Adrenal gland (tissue), 9 donors: ENCODE measurements at regions not wholly inside any gene's neighbourhood (a gene's known extent, or its start where the extent isn't known, plus 50 kb on each side); places are given as distances from the start of the nearest gene placed in this dataset.
A peak's percentile ranks its signal among the peaks of the same experiment; 100 is the strongest.

ENCODE experiments used
- DNase-seq, 7 donors: peaks; one replicate each; pipeline ENCODE4 v3.0.0-alpha.2; 2019 to 2020
- H3K27ac ChIP-seq, 5 donors: fragments of 200-600 bp; sonication (generic) in 4 of 5; 1 replicate in 3 of 5; 2 replicates in 2 of 5; pipeline versions ENCODE4 v1.5.1 to v1.8.0; 2016 to 2020; ENCODE audit warnings: mild to moderate bottlenecking in 1 of 5
- H3K27me3 ChIP-seq: fragments of 200-600 bp; 2 replicates; pipeline ENCODE4 v1.8.0; 2021
- H3K36me3 ChIP-seq, 2 donors: fragments of 200-600 bp; replicated peaks in 1 of 2; 1 replicate in 1 of 2; 2 replicates in 1 of 2; pipeline versions ENCODE4 v1.5.1 to v1.8.0; 2018 to 2022
- H3K4me1 ChIP-seq, 2 donors: fragments of 200-600 bp; replicated peaks in 1 of 2; 1 replicate in 1 of 2; 2 replicates in 1 of 2; pipeline versions ENCODE4 v1.5.1 to v1.8.0; 2018 to 2021
- H3K4me3 ChIP-seq, 4 donors: fragments of 200-600 bp; sonication (generic) in 3 of 4; one replicate each; pipeline ENCODE4 v1.5.1; 2016 to 2018
- H3K9me3 ChIP-seq, 3 donors: fragments of 200-600 bp; sonication (generic) in 1 of 3; replicated peaks in 1 of 3; 1 replicate in 2 of 3; 2 replicates in 1 of 3; pipeline versions ENCODE4 v1.5.1 to v1.8.0; 2016 to 2021
- POLR2A ChIP-seq, 2 donors: fragments of 450-650 bp; IDR thresholded peaks; one replicate each; pipeline ENCODE4 v1.6.1; 2017; ENCODE audit warnings: antibody characterized with exemption in 2 of 2, mild to moderate bottlenecking in 2 of 2, moderate library complexity in 1 of 2
- WGBS, 4 donors: extraction: QIAGEN DNeasy Blood & Tissue Kit in 2 of 4; methylation state at CpG; one replicate each; pipeline versions ENCODE4 v1.1.5 to v1.1.7; 2013 to 2017; 5-methylcytosine and 5-hydroxymethylcytosine counted together
- intact Hi-C, 2 donors: fragments of 100-400 bp; cut with DNase I; formaldehyde crosslinking; loops; one replicate each; pipeline versions ENCODE4 v1.14.1 to v1.15.0; 2022 to 2023
- TF ChIP-seq, protein P1 (sequence below), 6 experiments: fragments of 450-650 bp in 4 of 6; fragments of 200-600 bp in 2 of 6; sonication (generic) in 1 of 6; IDR thresholded peaks; 1 replicate in 5 of 6; 2 replicates in 1 of 6; pipeline versions ENCODE4 v1.5.1 to v1.8.0; 2016 to 2021; ENCODE audit warnings: antibody characterized with exemption in 6 of 6, mild to moderate bottlenecking in 2 of 6, moderate library complexity in 1 of 6
- donor health status: healthy with polysubstance abuse.
- donor health status: Bipolar disorder and iron deficiency.
- donor health status: DM: yes; HTN: yes; CAD: no.
- donor health status: DM: no; HTN: no; CAD: no.
- donor health status: DM: no; HTN: no; CAD: no.

DNA sequence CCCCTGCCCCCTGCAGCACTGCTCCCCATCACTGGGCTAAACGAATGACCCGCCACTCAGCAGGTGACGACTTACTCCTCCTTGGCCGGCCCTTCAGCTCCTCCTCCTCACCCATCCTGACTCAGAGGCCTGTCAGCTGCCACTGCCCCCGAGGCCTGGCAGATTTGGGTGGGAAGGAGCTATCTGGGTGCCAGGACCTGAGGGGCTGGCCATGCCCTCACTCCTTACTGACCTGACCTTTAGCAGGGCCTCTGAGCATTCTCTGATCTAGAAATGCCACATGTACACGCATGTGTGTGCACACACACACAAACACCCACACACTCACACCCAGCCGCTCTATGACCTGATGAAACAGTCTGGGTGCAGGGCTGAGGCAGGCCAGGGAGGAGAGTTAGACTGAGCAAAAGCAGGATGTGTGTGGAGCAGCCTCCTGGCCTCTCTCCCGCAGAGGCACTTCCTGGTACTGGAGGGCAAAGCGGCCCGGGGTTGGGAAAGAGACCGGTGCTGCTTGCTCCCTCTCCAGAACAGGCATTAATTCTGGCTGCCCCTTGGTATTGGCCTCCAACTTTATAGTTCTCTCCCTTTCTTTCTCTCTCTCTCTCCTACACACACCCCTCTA is 68.0 kb downstream of the ZFP36L2 start:
- no peaks in the 10 kb centered on the region for H3K36me3 ChIP-seq
- H3K27me3 ChIP-seq = no peaks in the 10 kb centered on the region
- DNase-seq = peak in 6 of 7 donors; percentile 74 to 84 (median 79)
- H3K27ac ChIP-seq = peak overlapping the region; percentile 56 to 92 (median 79)
- intact Hi-C loops = no loop called here
- H3K4me1 ChIP-seq = peaks cover 9 to 27% of the 10 kb centered on the region in 2 donors
- H3K9me3 ChIP-seq = no peaks in the 10 kb centered on the region
- WGBS, 4 donors = 35 to 42% (median 38%) methylated on average over 9 to 11 of the region's 11 CpGs
- no peak for TF ChIP-seq POLR2A (IDR thresholded peaks at IDR 0.05)
- TF ChIP-seq, protein P1, sequence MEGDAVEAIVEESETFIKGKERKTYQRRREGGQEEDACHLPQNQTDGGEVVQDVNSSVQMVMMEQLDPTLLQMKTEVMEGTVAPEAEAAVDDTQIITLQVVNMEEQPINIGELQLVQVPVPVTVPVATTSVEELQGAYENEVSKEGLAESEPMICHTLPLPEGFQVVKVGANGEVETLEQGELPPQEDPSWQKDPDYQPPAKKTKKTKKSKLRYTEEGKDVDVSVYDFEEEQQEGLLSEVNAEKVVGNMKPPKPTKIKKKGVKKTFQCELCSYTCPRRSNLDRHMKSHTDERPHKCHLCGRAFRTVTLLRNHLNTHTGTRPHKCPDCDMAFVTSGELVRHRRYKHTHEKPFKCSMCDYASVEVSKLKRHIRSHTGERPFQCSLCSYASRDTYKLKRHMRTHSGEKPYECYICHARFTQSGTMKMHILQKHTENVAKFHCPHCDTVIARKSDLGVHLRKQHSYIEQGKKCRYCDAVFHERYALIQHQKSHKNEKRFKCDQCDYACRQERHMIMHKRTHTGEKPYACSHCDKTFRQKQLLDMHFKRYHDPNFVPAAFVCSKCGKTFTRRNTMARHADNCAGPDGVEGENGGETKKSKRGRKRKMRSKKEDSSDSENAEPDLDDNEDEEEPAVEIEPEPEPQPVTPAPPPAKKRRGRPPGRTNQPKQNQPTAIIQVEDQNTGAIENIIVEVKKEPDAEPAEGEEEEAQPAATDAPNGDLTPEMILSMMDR (IDR thresholded peaks at IDR 0.05) = peak in 1 of 6 experiments; percentile 19
- H3K4me3 ChIP-seq = no peak overlapping the region

DNA sequence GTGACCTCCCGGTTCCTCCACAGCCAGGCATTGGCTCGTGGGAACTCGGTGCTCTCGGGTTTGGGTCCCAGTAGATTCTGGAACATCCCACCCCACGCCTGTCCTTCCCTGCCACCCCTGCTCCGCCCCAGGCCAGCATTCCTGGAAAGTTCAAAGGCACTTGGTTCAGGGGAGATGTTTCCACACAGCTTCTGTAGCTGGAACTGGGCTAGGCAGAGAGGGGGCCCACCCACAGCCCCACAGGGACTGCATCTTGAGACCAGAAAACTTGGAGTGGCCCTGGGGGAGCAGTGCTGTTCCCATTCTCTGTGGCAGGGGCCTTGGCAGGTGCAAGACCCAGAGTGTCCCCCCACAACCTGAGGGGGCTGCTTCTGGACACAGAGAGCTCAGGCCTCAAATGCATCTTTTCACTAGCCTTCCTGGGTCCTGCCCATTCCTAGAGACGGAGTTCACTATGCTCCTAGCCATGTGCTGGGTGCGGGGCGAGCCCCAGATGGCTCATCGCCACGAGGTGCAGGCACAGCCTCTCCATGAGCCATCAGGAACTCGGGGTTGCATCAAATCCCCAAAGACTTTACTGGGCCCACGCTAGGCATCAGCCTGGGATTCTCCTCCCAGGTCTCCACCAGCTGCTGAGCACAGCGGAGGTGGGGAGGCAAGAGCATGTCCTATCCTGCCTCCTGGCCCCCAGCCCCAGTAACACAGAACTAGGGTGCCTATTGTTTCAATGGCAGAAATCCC is 68.7 kb downstream of the ZFP36L2 start:
- H3K9me3 ChIP-seq = no peaks in the 10 kb centered on the region
- no peak overlapping the region for H3K4me3 ChIP-seq
- WGBS, 4 donors = 86 to 95% (median 90%) methylated on average over 12 to 14 of the region's 14 CpGs
- H3K4me1 ChIP-seq = peaks cover 9 to 27% of the 10 kb centered on the region in 2 donors
- peak overlapping the region in 3 of 5 donors; percentile 62 to 92 (median 85) for H3K27ac ChIP-seq
- intact Hi-C loops = no loop called here
- no peak for DNase-seq
- no peaks in the 10 kb centered on the region for H3K36me3 ChIP-seq
- no peak for TF ChIP-seq POLR2A (IDR thresholded peaks at IDR 0.05)
- TF ChIP-seq, protein P1 (IDR thresholded peaks at IDR 0.05) = no peak
- H3K27me3 ChIP-seq = no peaks in the 10 kb centered on the region

DNA sequence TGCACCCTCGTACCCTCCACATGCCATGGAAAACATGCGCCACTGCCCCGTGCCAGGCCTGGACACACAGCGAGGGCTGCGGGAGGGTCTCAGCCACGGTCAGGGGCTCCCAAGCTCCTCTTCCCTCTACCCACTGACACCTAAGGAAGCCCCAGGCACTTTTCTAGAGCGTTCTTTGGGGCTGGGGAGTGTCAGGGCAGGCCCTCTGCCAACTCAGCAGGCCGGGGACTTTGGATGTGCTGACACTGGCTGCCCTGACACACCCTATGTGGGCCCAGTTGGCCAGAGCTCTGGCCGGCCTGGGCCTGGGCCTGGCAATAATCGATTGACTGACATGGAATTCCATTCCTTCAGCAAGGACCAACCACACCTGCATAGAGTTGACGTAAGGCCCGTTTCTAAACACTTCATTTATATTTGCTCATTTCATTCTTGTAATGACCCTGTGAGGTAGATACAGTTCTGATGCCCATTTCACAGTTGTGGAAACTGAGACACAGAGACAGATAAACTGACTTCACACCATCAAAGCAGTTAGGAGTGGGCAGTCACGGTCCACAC is 70.5 kb downstream of the ZFP36L2 start:
- H3K27me3 ChIP-seq = no peaks in the 10 kb centered on the region
- no peaks in the 10 kb centered on the region for H3K9me3 ChIP-seq
- intact Hi-C loops = no loop called here
- H3K4me1 ChIP-seq = peaks cover 9 to 27% of the 10 kb centered on the region in 2 donors
- H3K36me3 ChIP-seq = no peaks in the 10 kb centered on the region
- no peak for DNase-seq
- no peak overlapping the region for H3K4me3 ChIP-seq
- TF ChIP-seq POLR2A (IDR thresholded peaks at IDR 0.05) = no peak
- TF ChIP-seq, protein P1 (IDR thresholded peaks at IDR 0.05) = no peak
- WGBS, 4 donors = 94 to 98% (median 95%) methylated on average over 6 to 13 of the region's 13 CpGs
- no peak overlapping the region for H3K27ac ChIP-seq

DNA sequence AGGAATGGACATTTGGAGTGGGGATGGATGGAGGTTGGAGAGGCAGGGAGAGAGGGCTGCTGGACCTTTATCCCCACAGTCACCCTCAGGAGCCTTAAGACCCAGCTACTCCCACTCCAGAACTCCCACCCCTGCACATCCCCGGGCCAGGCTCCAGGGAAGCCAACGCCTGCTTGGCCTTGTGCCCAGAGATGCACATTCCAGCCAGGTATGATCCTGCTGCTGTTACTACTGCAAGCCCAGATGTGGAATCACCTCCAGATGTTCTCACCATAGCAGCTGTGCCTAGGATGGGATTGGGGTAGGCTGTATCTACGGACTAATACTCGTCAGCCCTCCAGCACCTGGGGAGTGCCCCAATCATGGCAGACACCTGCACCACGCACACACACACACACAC is 71.7 kb downstream of the ZFP36L2 start:
- 75 to 81% (median 80%) methylated on average over 1 to 5 of the region's 5 CpGs for WGBS, 4 donors
- intact Hi-C loops = no loop called here
- H3K4me1 ChIP-seq = peaks cover 9 to 21% of the 10 kb centered on the region in 2 donors
- no peak for DNase-seq
- no peaks in the 10 kb centered on the region for H3K36me3 ChIP-seq
- TF ChIP-seq POLR2A (IDR thresholded peaks at IDR 0.05) = no peak
- TF ChIP-seq, protein P1 (IDR thresholded peaks at IDR 0.05) = no peak
- H3K27me3 ChIP-seq = no peaks in the 10 kb centered on the region
- no peaks in the 10 kb centered on the region for H3K9me3 ChIP-seq
- H3K27ac ChIP-seq = no peak overlapping the region
- no peak overlapping the region for H3K4me3 ChIP-seq
